ENCODE measurements at regions not wholly inside any gene's neighbourhood (a gene's known extent, or its start where the extent isn't known, plus 50 kb on each side); places are given as distances from the start of the nearest gene placed in this dataset.

GRCh38 chr11:88231894-88232482, 56.7 kb upstream of the RAB38 start:
- Histone ChIP-seq H3K4me1 (ENCODE audit: control insufficient read depth in 3 of 3, insufficient read depth in 2 of 3, low read depth in 1 of 3, low read length in 2 of 3) (no peaks in the 10 kb centered on the region), H3K36me3 (ENCODE audit: control insufficient read depth in 3 of 3, insufficient read depth in 2 of 3, low read depth in 1 of 3, low read length in 3 of 3) (no peaks in the 10 kb centered on the region), H3K4me3 (ENCODE audit: low read depth in 1 of 3, low read length in 3 of 3) (no peak overlapping the region), H3K27ac (ENCODE audit: low read depth in 1 of 3, low read length in 2 of 3) (no peak overlapping the region), H3K9me3 (ENCODE audit: control insufficient read depth in 2 of 2, insufficient read depth in 1 of 2, low read depth in 1 of 2, low read length in 1 of 2) (peaks cover 0 to 6% of the 10 kb centered on the region in 2 donors), H3K27me3 (ENCODE audit: control insufficient read depth in 3 of 3, insufficient read depth in 3 of 3, low read length in 3 of 3) (no peaks in the 10 kb centered on the region)
- no peak for FAIRE-seq
- peak; percentile 34 to 41 for DNase-seq
- 26 to 55% (median 36%) methylated on average over 5 of the region's 5 CpGs for WGBS, 3 donors

DNA sequence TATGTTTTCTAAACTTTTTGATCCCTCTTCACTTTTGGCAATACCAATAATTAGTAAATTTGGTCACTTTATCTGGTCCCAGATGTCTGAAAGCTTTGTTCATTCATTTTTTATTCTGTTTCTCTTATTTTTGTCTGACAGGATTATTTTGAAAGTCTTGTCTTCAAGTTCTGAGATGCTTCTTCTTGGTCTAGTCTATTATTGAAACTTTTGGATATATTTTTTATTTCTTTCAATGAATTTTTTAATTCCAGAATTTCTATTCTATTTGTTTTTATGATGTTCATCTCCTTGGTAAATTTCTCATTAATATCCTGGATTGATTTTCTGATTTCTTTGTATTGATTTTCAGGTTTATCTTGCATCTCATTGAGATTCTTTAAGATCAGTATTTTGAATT, 54.1 kb upstream of the RAB38 start:
- no peak overlapping the region for H3K4me3 ChIP-seq (ENCODE audit: low read depth in 1 of 3, low read length in 3 of 3)
- no peaks in the 10 kb centered on the region for H3K27me3 ChIP-seq (ENCODE audit: control insufficient read depth in 3 of 3, insufficient read depth in 3 of 3, low read length in 3 of 3)
- H3K27ac ChIP-seq (ENCODE audit: low read depth in 1 of 3, low read length in 2 of 3): no peak overlapping the region
- no peak for FAIRE-seq
- H3K4me1 ChIP-seq (ENCODE audit: control insufficient read depth in 3 of 3, insufficient read depth in 2 of 3, low read depth in 1 of 3, low read length in 2 of 3): no peaks in the 10 kb centered on the region
- H3K9me3 ChIP-seq (ENCODE audit: control insufficient read depth in 2 of 2, insufficient read depth in 1 of 2, low read depth in 1 of 2, low read length in 1 of 2): peaks cover 0 to 6% of the 10 kb centered on the region in 2 donors
- H3K36me3 ChIP-seq (ENCODE audit: control insufficient read depth in 3 of 3, insufficient read depth in 2 of 3, low read depth in 1 of 3, low read length in 3 of 3): no peaks in the 10 kb centered on the region
- DNase-seq: no peak
